ENCODE measurements at regions not wholly inside any gene's neighbourhood (a gene's known extent, or its start where the extent isn't known, plus 50 kb on each side); places are given as distances from the start of the nearest gene placed in this dataset.

- DNase-seq = no peak
Observed at GRCh38 chr1:208866386-208866955, 622.3 kb upstream of the PLXNA2 start.

DNA sequence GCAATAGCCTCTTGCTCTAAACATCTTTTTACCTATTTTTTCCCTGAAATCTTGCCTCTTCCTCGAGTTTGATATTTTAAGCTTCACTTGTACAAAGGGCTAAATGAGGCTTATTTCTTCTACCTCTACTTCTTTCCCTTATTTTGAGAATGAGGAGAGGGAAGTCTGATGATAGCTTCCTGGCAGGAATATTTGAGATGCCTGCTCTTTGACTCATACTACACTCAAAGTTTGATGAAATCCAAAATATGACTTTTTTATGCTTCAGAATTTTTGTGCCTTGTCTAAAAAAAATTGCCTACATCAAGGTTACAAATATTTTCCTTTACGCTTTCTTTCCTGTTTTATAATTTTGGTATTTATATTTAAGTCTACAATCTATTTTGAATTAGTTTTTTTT is 624.4 kb upstream of the PLXNA2 start:
- DNase-seq = no peak

DNA sequence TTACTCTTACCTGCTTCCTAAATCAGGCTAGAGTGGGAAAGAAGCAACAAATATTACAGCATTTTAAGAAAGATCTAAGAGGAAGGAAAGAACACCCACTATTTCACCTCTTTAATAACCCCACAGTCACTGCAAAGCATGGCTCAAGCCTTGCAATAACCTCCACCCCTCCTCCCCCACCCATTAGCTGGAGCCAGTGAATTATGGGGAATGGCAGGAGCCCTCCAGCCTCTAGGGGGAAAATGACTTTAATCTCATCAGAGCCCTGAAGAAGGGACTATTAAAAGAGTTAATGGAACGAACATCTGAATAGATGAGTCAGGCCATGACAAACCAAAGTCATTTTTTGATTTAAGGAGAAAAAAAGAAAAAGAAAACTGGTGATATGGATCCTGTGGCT is 630.7 kb upstream of the PLXNA2 start:
- no peak for DNase-seq

GRCh38 chr1:208879022-208879421 is 634.8 kb upstream of the PLXNA2 start:
- DNase-seq = no peak

GRCh38 chr1:208880433-208881100 is 636.4 kb upstream of the PLXNA2 start:
- no peak for DNase-seq

- no peak for DNase-seq
Observed at GRCh38 chr1:208885060-208885459, 640.9 kb upstream of the PLXNA2 start.

GRCh38 chr1:208885650-208886049 is 641.5 kb upstream of the PLXNA2 start:
- DNase-seq = no peak

GRCh38 chr1:208888376-208888775 is 644.2 kb upstream of the PLXNA2 start:
- DNase-seq = no peak

DNA sequence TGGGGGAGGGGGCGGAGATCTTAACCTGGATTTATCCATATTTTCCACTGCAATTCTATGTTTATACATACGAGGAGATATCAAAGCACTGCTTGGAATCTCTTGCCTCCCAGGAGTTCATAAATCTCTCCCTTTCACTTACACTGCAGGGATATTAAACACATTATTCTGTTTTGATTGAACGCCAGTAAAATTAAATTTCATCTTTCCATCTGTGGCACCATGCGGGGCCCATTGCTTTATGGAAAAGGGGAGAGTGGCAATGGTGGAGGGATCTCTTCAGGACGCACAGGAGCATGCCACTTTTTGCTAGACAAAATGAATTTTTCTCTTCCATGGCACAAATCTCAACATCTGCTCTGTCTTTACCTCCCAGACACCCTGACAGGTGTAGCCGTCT is 648.0 kb upstream of the PLXNA2 start:
- DNase-seq = no peak

DNA sequence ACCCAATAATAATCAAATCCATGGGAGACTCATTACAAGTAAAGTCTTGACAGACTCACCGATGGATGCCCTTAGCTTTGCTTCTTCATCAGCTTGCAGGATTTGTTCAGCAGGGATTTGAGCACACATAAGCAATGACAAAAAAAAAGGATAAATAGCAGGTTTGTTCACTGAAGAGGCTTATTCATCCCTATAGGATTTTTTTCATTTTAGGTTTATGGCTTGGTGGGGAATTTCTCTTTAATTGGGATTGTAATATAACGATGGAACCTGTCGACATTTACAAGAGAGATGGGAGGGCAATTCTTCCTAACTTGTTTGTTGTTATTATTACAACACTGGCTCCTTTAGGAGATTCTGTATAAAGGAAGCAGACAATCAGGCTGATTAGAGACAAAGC is 649.1 kb upstream of the PLXNA2 start:
- no peak for DNase-seq

- no peak for DNase-seq
Observed at GRCh38 chr1:208895181-208895580, 651.0 kb upstream of the PLXNA2 start.

DNA sequence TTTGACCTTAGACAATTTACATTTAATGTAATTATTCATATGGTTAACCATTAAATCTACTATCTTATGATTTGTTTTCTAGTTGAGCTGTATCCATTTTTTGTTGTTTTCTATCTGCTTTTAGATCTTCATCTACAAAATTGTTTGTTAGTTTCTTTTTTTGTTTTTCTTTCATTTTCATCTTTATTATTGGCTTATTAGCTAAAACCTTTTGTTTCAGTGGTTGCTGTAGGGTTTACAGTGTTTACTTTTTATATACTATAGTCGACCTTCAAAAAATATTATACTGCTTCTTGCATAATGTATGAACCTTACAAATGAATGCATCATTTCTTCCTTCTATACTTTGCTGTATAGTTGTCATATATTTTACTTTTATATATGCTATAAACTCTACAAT is 651.6 kb upstream of the PLXNA2 start:
- no peak for DNase-seq

GRCh38 chr1:208896768-208897167 is 652.6 kb upstream of the PLXNA2 start:
- DNase-seq = no peak

DNA sequence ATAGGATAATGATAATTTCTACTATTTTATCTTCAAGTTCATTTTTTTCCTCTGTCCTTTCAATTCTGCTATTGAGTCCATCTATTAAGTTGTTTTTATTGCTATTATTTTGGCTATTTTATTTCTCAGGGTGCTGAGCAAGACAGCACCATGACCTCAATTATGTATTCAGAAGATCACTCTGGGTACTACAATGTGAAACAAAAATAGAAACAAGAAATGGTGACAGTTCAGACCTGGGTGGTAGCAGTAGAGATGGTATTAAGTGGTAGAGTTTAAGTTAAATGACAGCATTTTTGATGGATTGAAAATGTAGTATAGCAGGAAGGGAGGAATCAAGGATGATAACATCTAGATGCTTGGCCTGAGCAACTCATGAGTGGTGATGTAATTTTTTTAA is 655.3 kb upstream of the PLXNA2 start:
- no peak for DNase-seq

DNA sequence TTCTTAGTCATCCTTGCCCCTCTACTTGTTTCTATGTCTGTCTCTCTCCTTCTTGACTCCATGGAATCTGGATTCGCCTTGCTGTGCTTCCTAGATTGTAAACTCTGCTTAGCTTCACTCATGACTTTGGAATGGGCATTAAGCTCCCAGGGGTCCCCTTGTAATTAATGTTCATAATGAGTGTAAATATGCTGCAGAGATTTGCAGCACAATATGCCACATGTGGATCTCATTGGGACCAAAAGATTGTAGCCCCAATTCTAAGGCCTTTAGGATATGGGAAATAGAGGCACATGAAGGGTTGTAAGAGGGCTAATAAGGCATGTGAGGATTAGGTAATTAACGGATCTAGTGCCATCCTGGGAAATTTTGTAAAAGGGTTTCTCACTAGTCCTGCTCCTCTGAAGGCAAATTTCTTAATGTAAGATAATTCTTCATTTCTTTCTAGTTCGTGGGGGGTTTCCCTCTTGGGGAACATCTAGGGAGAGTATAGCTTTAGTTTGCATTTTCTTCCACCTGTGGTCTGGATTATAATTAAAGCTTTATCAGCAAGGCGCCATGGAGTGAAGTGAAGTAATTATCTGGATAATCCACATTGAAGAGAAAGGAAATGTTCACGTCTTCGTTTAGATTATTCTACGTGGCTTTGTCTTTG is 659.2 kb upstream of the PLXNA2 start:
- DNase-seq = no peak

GRCh38 chr1:208907790-208908189 is 663.6 kb upstream of the PLXNA2 start:
- DNase-seq = no peak

GRCh38 chr1:208909011-208909984 is 665.1 kb upstream of the PLXNA2 start:
- no peak for DNase-seq

DNA sequence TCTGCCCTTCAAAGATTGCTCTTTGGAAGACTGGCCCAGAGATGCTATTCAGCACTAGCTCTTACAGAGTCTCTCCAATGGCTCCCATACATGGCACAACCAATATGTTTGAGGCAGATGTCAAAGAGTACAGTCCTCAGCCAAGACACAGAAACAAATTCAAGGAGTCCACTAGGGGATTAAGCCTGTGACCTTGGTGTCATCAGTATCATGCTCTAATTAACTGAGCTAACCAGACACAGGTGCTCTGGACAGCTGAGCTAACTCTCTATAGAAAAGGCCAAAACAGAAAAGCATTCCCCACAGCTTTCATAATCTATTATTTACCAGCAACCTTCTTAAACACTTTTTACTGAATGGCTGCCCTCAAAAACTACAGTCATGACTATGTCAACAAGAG is 666.0 kb upstream of the PLXNA2 start:
- DNase-seq = no peak

DNA sequence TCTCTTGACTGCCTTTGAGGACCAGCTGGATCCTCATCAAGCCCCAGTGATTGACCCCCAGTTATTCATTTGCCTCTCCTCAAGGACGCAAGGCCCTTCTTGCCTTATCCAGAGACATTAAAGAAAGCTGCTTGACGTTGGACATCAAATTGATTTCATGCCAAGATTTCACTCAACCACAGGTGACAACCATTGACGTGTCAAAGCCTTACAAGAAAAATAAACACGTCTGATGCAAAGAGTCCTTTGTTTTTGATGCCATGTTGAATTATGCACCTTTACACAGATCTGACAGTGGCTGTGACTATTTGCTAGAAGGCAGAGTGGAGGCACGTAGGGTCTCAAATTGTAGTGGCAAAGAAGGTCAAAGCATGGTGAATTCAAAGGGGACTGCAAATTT is 666.2 kb upstream of the CAMK1G start:
- no peak for DNase-seq

DNA sequence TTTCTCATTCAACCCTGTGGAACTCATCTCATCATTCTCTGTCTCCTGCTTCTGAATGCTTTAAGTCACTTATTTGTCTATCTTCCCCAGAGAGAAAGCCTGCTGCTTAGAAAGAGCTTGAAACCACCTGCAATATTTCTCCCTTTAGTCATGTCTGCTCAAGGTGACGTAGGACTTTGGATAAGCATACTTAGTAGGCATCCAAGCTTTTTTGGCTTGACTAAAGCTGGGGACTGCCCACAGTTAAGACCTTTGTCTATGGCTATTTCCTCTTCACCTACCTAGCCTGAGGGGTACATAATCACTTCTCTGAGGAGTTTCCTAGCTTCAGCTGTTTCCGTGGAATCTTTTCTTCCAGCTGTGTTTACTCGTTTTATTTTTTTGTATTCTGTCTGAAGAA is 665.8 kb upstream of the CAMK1G start:
- DNase-seq = no peak

DNA sequence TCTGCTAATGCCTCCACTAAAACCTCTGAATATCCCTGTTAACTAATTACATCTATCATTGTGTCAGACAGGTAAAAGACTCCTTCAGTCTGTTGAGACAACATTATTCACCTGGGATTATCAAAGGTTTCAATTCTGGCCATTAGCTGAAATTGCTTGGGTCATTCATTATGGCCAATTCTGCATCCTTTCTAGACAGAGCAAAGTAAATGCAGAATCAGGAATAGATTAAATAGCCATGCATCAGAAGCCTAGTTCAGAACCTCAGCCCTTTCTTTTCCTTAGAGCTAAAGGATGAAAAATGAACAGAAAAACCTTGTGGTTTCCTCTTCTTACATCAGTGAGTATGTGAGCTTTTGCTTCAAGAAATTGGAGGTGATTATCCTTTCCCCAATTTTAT is 665.4 kb upstream of the CAMK1G start:
- no peak for DNase-seq

- DNase-seq = no peak
Observed at GRCh38 chr1:208919371-208919770, 664.1 kb upstream of the CAMK1G start.

- DNase-seq = no peak
Observed at GRCh38 chr1:208921259-208921658, 662.3 kb upstream of the CAMK1G start.

GRCh38 chr1:208923456-208923855 is 660.1 kb upstream of the CAMK1G start:
- DNase-seq = no peak
